Stimulated activated CD4-positive, alpha-beta T cell treated with anti-CD3 and anti-CD28 coated beads, Interleukin-15, amount 100 ng/mL, for 1 hour (primary cell): ENCODE measurements at regions not wholly inside any gene's neighbourhood (a gene's known extent, or its start where the extent isn't known, plus 50 kb on each side); places are given as distances from the start of the nearest gene placed in this dataset.
"Not testable (repeated sequence)": the region's sequence is repeated elsewhere in the genome, so short reads cannot be mapped to it uniquely, and the experiment has no call there.

Experiments
- DNase-seq, 2 donors: peaks; one replicate each; pipeline ENCODE4 v3.0.0-alpha.2; 2020; ENCODE audit warnings: low read depth in 1 of 2, low spot score in 1 of 2

DNA sequence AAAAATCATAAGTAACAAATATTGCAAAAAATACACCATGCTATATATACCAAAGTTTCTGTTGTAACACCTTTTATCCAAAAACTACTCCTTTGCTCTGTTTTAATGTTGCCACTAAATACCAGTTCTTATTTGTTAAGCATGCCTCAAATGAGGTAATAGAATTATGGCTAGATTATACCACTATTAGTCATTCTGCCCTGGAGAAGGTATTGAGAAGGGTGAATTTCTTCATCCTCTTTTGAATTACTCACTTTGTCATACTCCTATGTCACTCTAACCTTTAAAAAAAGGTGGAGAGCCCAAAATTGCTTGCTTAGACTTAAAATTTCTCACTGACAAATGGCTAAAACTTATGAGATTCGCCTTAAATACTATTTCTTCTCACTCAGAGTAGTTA, 750.9 kb downstream of the MAT2B start:
- no peak for DNase-seq

DNA sequence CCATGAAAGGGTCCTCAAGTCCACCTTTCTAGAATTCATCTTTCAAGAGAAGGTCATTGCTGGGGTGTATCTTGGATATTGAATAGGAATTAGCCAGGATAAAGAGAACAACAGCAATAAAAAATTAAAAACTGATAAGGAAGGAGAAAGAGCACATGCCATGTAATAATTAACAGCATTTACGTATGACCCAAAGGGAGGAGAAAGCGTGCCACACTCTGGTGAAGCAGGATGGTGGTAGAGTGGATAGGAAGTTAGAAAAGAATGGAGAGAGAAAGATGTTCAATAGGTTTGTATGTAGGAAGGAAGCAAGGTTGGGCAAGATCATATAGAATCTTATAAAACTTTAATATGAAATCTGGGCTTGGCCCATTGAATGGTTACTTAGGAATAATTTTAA, 751.5 kb downstream of the MAT2B start:
- DNase-seq, result no peak

DNA sequence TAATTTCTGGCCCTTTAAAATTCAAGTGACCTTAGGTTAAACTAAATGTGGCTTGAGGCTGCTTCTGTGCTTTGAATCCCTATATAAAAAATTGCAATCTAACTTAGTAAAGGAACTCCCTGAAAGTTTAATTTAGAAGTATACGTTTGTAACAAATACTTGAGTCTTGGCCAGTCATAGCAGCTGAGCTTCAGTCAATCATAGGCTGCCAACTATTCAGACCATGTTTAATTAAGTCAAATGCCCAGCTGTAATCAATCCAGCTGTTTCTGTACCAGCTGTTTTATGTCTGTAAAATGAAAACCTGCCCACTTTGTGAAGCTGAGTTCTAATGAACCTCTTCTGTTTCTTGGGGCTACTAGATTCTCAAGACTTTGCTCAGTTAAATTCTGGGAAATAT, 760.1 kb downstream of the MAT2B start:
- DNase-seq, result no peak

DNA sequence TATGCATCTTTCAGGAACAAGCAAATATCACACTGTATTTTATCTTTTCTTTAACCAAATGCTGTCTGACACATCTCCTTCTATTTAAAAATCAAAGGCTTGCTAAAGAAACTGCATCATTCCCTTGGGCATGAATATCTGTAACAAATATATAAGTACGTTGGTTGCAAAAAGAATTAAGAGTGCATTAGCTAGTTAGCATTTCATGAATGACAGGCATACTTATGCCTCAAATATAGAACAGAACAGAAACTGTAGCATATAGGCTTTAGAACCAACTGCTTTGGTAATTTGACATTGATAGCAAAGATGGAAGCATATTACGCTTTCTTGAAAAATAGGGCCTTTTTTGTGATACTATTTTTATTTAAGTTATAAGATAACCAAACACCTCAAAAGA, 761.2 kb downstream of the MAT2B start:
- DNase-seq, result no peak

DNA sequence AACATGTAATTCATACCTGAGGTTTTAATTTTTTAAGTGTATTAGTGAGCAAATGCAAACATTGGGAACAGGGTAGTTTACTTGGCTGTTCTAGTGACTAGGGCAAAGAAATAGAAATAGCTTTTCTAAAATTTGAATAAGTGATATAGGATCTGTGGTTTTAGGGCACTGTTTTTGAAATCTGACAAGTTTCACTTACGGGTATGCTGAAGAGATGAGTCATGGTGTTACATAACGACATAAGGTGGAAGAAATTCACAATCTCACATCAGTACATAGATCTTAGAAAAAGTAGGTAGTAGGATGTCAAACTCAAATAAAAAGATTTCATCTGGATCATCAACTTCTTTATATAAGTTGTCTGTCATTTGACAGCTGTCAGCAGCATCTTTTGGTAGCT, 772.3 kb downstream of the MAT2B start:
- no peak for DNase-seq

DNA sequence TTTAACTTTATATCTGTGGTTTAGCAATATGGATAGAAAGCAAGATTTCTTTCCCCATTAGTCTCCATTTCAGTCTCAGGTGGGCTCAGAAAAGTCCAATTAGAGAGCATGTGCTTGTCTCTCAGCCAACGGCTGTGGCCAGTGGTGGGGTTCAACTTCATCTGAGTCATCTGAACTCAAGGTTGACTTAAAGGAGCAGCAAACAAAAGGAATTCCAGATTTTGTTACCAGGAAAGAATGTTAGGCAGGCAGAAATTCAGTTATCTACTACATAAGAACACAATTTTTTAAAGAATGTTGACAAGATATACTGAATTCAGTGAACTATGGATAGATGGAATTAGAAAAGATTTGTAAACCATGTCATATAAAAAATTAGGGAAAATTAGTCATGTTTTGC, 784.1 kb downstream of the MAT2B start:
- DNase-seq, result no peak

DNA sequence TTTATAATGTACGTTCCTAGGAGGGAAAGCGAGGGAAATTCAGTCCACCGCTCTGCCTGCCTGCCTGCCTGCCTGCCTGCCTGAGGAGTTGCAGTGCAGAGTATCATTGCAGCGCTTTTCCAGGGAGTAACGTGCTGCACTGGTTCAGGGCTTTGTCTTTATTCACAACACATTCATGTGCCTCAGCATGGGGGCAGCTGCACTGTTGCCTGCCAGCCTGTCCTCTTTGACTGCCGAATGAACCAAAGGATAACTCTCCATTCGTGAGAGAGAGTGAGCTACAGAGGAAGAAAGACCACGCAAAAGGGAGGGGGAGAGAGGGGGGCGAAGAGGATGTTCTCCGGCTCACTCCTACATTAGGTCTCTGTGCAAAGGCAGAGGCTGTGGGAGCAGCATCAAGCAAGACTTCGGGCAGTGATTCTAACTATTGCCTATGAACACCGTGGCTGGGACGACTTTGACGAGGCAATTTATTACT, 791.2 kb downstream of the MAT2B start:
- DNase-seq, result no peak

DNA sequence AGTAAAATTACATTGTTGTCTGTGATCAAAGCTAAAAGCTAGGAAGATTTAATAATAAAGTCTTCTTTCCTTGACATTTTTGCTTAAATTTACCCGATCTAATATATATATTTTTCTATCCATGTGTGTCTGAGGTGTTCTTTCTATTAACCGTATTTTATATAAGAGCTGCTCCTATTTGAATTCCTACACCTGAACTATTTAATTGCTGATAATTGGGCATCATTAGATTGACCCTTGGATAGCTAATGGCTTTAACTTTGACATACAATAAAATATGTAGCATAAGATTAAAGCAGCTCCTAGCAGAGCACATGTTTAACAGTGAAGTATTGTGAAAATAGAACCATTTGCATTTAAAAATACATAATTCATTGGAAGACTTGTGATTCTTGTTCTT, 792.7 kb downstream of the MAT2B start:
- DNase-seq, result no peak

DNA sequence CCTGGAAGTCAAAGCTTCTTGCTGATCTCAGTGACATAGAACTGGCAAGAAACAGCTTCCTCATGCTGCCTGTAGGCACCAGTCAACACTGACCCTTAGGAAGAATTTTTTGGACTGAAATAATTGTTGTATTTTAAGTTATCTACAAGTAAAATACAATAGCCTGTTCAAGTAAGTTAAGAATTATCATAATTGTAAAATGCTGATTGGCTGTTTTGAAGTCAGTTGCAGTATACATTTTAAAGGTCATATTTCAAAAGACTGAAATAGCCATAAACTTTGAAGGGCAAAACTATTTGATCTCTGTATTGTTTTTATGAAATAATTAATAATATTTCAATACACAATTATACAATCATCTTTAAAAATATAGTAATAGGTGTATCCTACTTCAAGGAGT, 794.9 kb downstream of the MAT2B start:
- no peak for DNase-seq

DNA sequence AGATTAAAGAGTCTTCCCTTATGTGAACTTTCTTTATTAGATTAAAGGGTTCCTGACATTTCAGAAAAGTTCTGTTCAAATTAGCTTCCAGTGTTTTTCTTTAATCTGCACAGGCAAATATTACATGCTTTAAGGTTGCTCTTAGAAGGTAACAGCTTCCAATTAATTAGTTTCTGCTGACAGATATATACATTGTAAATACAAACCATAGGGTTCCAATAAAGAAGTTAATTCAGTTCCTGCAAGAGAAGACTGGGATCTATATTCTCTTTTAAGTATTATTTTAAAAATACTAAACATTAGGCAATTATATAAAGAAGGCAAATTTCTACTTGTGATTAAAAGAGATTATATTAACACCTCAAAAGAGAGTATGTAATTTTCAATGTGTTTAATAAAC, 795.7 kb downstream of the MAT2B start:
- no peak for DNase-seq

DNA sequence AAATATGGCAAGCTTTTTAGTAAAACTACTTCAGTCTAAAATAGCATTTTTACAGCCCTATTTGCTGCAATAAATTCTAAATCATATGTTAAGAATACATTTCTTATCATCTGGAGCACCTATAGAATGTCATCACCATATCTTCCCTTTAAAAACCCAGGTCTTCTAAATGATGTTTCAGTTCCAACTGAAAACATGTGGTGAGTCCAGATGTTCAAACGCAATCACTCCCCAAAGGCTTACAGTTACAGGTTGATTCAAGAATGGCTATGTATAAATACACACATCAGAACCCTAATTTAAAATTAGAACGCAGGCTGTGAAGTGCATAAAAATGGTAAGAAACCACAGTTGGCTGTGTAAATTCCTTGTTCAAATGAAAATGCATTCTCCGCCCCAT, 796.3 kb downstream of the MAT2B start:
- no peak for DNase-seq

DNA sequence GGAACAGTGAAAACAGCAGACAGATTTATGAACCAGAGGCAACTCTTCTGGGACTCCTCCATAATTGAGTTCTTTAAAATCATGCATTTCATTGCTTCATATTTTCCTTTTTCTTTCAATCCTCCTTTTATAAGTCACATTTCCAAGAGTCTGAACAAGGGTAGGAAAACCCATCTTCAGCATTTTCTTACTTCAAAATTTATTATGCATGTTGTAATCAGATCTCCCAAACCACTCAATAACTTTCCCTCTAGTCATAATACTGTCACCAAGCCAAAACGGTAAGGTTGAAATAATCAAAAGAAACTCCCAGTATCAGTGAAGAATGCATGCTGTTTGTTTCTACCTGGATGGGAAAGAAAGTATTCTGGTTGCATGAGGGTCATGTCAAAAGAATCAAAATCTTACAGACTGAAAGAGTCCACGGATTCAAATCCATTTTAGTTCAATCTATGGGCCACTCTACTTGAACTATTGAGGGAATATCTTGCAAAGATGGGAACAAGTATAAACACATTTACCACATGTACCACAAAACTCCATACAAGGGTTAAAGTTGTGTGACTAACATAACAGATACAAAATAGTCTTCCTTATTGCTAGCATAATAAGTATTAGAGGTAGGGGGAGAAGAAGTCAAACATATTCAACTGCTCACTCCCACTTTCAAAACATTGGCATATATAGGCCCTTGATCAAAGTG, 797.3 kb downstream of the MAT2B start:
- no peak for DNase-seq

DNA sequence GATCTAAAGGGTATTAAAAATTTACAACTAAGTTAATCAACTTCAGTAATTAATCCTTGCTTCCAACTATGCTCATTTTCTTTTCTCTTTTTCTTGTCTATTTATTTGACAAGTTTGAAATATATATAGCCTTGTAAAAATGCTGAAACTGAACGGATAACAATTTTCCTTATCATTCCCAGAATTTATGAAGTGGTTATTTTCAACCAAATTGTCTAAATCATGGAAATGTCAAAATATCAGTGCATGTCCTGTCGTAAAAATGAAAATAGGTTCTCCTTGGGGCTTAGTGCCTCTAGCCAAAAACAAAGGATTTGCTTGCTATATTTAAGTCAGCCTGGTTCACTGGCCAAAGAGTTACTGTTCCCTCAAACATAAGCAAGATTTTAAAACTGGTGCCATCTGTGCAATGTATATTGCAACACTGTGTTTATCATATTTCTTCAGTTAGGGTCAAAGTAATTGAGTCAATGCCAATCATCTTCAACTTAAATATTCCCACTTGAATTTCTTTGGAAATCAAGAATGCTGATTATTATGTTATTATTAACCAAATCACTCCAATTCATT, 798.3 kb downstream of the MAT2B start:
- DNase-seq, result no peak

DNA sequence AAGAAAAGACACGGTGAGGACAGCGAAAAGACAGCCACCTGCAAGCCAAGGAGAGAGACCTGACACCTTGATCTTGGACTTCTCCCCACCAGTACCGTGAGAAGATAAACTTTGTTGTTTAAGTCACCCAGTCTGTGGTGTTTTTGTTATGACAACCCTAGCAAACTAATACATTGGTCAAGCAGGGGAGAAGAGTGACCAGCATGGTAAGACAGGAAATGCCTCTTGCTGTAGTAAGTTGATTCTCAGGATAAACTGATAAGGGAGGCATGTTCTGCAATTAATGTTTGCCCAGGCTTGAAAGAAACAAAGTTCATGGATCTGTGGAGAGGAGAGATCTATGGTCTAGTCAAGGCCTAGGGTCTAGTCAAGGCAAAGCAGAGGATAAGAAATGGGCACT, 801.2 kb downstream of the MAT2B start:
- DNase-seq, result no peak

DNA sequence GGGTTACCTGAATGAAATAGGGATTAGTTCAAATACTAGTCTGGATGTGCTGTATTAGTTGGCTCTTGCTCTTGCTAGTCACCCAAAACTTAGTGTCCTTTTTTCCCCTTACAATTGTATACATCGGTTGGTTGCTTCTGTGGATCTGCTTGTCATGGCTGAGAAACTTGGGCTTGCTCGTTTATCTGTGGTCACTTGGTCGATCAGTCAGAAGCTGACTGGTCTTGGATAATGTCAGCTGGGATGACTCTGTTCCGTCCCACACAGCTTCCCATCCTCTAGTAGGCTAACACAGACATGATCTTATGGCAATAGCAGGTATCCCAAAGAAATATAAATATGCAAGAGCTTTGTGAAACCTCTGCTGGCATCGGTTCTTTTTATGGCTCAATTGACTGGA, 807.4 kb downstream of the MAT2B start:
- no peak for DNase-seq

DNA sequence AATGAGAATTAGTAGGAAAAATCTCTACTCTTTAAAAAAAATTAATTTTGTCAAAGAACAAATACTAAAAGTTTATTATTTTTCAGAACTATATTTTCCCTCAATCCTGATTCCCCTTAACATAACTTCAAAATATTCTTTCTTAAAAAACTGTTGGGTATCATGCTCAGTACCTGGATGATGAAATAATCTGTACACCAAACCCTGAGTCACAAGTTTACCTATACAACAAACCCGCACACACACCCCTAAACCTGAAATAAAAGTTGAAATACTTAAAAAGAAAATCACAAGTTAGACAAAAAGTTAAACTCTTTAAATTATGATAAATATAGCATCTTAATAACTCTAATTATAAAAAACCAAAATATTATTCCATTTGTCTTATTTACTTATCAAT, 812.3 kb downstream of the MAT2B start:
- DNase-seq, result no peak

DNA sequence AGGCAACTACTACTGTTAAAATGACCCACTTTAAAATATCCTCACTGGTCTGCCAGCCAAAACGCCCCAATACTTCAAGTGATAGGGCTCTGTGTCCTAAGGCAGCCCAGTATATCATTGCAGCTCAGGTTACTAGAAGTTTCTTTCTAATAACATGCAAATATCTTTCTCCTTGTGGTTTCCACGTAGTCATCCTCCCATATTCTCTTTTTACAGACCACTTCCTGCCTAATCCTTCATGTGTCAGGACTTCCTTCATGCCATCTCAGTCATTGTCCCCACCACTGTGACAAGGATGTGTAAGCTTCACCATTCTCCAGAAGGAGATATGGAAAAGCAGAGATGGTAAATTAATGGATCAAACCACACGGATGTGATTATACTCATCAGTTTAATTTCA, 813.7 kb downstream of the MAT2B start:
- DNase-seq, result no peak

DNA sequence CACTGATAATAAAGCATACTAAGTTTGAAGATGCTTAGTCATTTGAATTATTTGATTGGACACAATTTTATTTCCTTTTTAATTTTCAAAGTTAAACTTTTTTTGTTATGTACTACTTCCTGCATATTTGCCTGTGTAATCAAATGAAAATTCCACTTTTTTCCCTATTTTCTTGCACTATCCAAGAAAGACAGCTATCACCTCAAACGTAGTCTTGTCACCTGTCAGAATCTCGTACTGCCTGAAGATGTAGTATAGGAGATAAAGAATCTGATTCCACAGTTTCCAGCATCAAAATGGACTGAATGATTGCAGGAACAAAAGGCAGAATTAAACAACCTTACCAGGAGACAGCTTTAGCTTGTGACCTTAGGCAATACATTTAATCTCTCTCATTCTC, 818.8 kb downstream of the MAT2B start:
- no peak for DNase-seq

DNA sequence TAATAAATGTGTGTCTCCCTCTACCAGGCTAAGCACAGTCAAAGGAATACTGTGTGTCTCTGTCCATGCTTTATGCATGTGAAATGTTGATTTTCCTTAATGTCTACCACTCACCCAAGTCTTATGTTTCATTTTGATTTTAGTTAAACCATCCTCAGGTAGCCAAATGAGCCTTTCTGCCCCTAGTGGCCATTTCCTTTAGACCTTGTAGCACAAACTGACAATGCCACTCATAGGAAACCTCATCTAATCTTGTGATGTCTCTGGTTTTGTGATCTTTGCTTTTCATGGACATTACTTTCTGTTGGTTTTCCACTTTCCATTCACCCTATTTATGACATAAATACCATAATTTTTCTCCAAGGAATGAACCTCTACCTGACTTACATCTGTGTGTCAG, 820.8 kb downstream of the MAT2B start:
- no peak for DNase-seq

DNA sequence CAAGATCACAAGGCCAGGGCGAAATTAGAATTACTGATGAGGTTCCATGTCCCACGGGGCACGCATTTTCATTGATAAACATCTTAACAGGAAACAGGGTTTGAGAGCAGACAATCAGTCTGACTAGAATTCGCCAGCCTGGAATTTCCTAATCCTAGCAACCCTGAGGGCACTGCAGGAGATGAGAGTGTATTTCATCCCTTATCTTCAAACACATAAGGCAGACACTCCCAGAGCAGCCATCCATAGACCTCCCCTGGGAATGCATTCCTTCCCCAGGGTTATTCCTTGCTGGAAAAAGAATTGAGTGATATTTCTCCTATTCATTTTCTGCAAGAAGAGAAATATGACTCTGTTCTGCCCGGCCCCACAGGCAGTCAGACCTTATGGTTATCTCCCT, 821.7 kb downstream of the MAT2B start:
- not testable (repeated sequence) for DNase-seq

DNA sequence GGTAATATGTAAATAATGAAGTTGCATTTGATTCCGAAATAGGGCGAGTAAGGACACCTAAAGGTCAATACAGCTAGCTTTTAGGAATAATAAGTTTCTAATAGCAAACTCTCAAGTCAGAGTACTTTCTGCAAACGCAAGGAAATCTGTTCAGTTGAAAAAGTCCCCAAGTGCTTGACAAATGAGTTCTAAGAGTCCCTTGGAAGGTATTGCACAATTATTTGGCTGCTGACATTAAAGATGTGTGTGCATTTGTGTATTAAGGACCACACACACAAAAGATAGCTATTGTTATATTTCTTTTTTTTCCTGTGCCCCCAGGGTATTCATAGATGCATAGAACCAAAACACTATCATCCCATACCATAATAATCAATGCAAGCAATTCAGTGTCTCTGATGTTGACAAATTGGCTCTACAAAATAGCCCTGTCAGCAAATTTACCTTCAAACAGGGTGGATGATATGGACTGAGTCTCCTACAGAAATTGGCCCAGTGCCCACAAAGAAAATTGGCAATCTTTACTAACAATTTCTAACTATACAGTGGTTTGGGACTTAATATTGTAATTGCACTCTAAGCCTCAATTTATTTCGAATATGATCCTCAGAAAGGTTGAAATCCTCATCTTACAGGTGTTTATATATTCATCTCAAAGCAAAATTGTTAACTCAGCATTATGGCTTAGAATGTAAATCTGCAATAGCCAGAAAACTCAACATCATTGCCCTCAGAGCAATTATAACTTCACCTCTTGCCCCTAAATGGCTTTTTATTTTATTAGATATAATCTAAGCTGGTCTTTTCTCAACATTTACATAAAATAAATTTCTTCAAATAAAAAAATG, 827.2 kb downstream of the MAT2B start:
- no peak for DNase-seq

DNA sequence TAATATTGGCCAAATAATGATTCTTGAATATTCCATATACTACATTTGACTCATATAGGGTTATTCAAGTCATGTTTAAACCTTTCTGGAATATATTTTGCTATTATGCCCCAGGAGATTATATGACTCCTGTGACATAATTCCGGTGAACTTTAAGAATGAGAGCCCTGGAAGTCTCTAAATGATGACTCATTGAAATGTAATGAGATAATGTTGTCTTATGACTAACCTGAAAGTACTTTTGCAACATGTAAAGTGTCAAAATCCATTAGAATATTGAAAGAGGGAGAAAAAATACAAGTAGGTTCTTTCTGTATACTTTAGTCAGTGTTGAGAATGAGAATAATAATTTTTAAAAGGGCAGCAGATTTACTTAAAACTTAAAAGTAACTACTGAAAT, 830.4 kb downstream of the MAT2B start:
- DNase-seq, result no peak
